Left lung (tissue), 4 donors: ENCODE measurements at regions not wholly inside any gene's neighbourhood (a gene's known extent, or its start where the extent isn't known, plus 50 kb on each side); places are given as distances from the start of the nearest gene placed in this dataset.

Experiments
- ATAC-seq: fragments of 200-7000 bp; cut with Tn5 transposase; one replicate; pipeline ENCODE4 v1.9.1; 2020; ENCODE audit warnings: moderate library complexity
- DNase-seq, 4 donors: peaks; one replicate each; pipeline ENCODE4 v3.0.0-alpha.2; 2013 to 2020
- H3K27ac ChIP-seq, 2 donors: fragments of 200-600 bp; sonication (generic) in 1 of 2; one replicate each; pipeline versions ENCODE4 v1.5.0 to v1.8.0; 2020 to 2021
- H3K27me3 ChIP-seq, 2 donors: fragments of 200-600 bp; sonication (generic) in 1 of 2; one replicate each; pipeline versions ENCODE4 v1.5.0 to v1.8.0; 2020 to 2021
- H3K36me3 ChIP-seq, 2 donors: fragments of 200-600 bp; sonication (generic) in 1 of 2; one replicate each; pipeline versions ENCODE4 v1.5.0 to v1.8.0; 2020 to 2021
- H3K4me1 ChIP-seq, 2 donors: fragments of 200-600 bp; one replicate each; pipeline ENCODE4 v1.8.0; 2021
- H3K4me3 ChIP-seq, 2 donors: fragments of 200-600 bp; sonication (generic) in 1 of 2; one replicate each; pipeline versions ENCODE4 v1.5.0 to v1.8.0; 2020 to 2021; ENCODE audit warnings: mild to moderate bottlenecking in 1 of 2
- H3K9me3 ChIP-seq, 2 donors: fragments of 200-600 bp; sonication (generic) in 1 of 2; one replicate each; pipeline versions ENCODE4 v1.5.0 to v1.8.0; 2020 to 2021
- intact Hi-C, 2 donors: fragments of 100-400 bp; cut with DNase I; formaldehyde crosslinking; loops; one replicate each; pipeline versions ENCODE4 v1.11.2 to v1.14.2; 2022
- TF ChIP-seq, protein P1 (sequence below), 2 donors: fragments of 200-600 bp; sonication (generic) in 1 of 2; IDR thresholded peaks; one replicate each; pipeline versions ENCODE4 v1.5.0 to v1.8.0; 2021; ENCODE audit warnings: antibody characterized with exemption in 2 of 2
- donor health status: DM: no; HTN: yes; CAD: no.
- donor health status: DM: no; HTN: no; CAD: no.

DNA sequence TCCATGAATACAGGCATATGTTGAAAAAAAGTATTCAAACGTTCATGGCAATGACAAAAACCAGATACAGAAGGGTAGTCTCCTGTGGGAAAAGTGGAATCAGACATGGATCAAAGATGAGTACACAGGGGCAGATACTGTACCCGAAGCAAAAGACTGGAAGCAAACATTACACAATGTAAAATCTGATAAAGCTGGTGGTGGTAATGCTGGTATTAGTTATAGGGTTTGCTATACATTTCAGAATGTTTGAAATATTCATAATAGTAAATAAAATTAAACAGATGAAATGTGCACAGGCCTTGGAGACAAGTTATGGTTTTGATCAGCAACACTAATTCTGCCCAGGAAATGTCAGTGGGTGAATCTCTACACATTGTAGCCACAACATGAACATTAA, 607.6 kb downstream of the SOX6 start:
- intact Hi-C loops, result no loop called here
- H3K9me3 ChIP-seq, result peaks cover 0 to 5% of the 10 kb centered on the region in 2 donors
- DNase-seq (no peak), ATAC-seq (no peak)
- TF ChIP-seq, protein P1, sequence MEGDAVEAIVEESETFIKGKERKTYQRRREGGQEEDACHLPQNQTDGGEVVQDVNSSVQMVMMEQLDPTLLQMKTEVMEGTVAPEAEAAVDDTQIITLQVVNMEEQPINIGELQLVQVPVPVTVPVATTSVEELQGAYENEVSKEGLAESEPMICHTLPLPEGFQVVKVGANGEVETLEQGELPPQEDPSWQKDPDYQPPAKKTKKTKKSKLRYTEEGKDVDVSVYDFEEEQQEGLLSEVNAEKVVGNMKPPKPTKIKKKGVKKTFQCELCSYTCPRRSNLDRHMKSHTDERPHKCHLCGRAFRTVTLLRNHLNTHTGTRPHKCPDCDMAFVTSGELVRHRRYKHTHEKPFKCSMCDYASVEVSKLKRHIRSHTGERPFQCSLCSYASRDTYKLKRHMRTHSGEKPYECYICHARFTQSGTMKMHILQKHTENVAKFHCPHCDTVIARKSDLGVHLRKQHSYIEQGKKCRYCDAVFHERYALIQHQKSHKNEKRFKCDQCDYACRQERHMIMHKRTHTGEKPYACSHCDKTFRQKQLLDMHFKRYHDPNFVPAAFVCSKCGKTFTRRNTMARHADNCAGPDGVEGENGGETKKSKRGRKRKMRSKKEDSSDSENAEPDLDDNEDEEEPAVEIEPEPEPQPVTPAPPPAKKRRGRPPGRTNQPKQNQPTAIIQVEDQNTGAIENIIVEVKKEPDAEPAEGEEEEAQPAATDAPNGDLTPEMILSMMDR (IDR thresholded peaks at IDR 0.05), result no peak
- H3K27ac ChIP-seq, result no peak overlapping the region
- H3K4me1 ChIP-seq, result no peaks in the 10 kb centered on the region
- no peaks in the 10 kb centered on the region for H3K27me3 ChIP-seq
- H3K4me3 ChIP-seq, result no peak overlapping the region
- H3K36me3 ChIP-seq, result no peaks in the 10 kb centered on the region

- Histone ChIP-seq H3K27ac (no peak overlapping the region), H3K9me3 (peaks cover 0 to 10% of the 10 kb centered on the region in 2 donors), H3K27me3 (no peaks in the 10 kb centered on the region), H3K36me3 (no peaks in the 10 kb centered on the region), H3K4me3 (no peak overlapping the region), H3K4me1 (no peaks in the 10 kb centered on the region)
- TF ChIP-seq, protein P1 (IDR thresholded peaks at IDR 0.05), result no peak
- no peak for ATAC-seq
- DNase-seq, result no peak
- intact Hi-C loops, result no loop called here
Measured at GRCh38 chr11:15750535-15751308, 605.6 kb downstream of the SOX6 start.

- H3K27me3 ChIP-seq, result no peaks in the 10 kb centered on the region
- H3K4me3 ChIP-seq, result no peak overlapping the region
- ATAC-seq (no peak), DNase-seq (no peak)
- H3K4me1 ChIP-seq, result no peaks in the 10 kb centered on the region
- TF ChIP-seq, protein P1 (IDR thresholded peaks at IDR 0.05), result no peak
- H3K27ac ChIP-seq, result no peak overlapping the region
- intact Hi-C loops, result no loop called here
- peaks cover 0 to 10% of the 10 kb centered on the region in 2 donors for H3K9me3 ChIP-seq
- H3K36me3 ChIP-seq, result no peaks in the 10 kb centered on the region
Measured at GRCh38 chr11:15754221-15754620, 602.1 kb downstream of the SOX6 start.

DNA sequence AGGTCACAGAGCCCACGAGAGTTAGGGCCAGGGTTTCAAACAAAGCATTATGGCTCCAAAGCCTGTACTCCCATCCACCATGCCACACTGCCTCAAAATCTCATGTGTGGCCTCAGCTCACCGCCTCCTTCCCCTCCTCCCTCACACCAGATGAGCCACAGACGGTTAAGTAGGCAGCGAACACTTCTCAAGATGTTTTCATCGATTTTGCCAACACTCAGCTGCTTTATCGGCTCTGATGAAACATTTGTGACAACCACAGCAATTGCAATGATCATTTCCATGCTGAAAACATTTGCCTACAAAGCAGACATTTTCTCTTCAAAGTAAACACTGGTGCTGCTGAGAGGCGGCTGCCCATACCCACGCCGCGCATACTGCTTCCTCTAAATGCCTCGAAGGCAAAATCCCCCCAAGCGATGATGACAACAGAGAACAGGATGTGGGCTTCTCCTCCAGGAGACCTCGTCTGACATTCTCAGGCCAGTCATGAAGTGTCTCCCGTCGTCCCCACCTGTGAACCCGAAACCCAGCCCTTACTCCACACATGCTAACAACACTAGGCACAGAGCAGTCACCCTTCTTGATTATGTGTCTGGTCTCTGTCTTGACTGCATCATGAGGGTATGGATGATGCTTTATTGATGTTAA, 599.2 kb downstream of the SOX6 start:
- TF ChIP-seq, protein P1 (IDR thresholded peaks at IDR 0.05), result no peak
- H3K27ac ChIP-seq, result no peak overlapping the region
- no peaks in the 10 kb centered on the region for H3K36me3 ChIP-seq
- intact Hi-C loops, result no loop called here
- no peak overlapping the region for H3K4me3 ChIP-seq
- ATAC-seq, result no peak
- H3K4me1 ChIP-seq, result no peaks in the 10 kb centered on the region
- DNase-seq, result no peak
- no peaks in the 10 kb centered on the region for H3K27me3 ChIP-seq
- peaks cover 0 to 10% of the 10 kb centered on the region in 2 donors for H3K9me3 ChIP-seq

GRCh38 chr11:15758857-15759465, 597.4 kb downstream of the SOX6 start:
- H3K4me3 ChIP-seq, result no peak overlapping the region
- H3K9me3 ChIP-seq, result peaks cover 0 to 3% of the 10 kb centered on the region in 2 donors
- H3K36me3 ChIP-seq, result no peaks in the 10 kb centered on the region
- H3K27me3 ChIP-seq, result no peaks in the 10 kb centered on the region
- intact Hi-C loops, result no loop called here
- DNase-seq, result no peak
- TF ChIP-seq, protein P1 (IDR thresholded peaks at IDR 0.05), result no peak
- ATAC-seq, result no peak
- H3K27ac ChIP-seq, result no peak overlapping the region
- H3K4me1 ChIP-seq, result no peaks in the 10 kb centered on the region
